ENCODE measurements at regions not wholly inside any gene's neighbourhood (a gene's known extent, or its start where the extent isn't known, plus 50 kb on each side); places are given as distances from the start of the nearest gene placed in this dataset.

- TF ChIP-seq GABPA (IDR thresholded peaks at IDR 0.05; ENCODE audit: low read depth), result no peak
- TF ChIP-seq POLR2AphosphoS5 (IDR thresholded peaks at IDR 0.05; ENCODE audit: low read depth), result no peak
- TF ChIP-seq SPI1 (IDR thresholded peaks at IDR 0.05; ENCODE audit: borderline replicate concordance, low read depth), result no peak
- TF ChIP-seq, protein P1, sequence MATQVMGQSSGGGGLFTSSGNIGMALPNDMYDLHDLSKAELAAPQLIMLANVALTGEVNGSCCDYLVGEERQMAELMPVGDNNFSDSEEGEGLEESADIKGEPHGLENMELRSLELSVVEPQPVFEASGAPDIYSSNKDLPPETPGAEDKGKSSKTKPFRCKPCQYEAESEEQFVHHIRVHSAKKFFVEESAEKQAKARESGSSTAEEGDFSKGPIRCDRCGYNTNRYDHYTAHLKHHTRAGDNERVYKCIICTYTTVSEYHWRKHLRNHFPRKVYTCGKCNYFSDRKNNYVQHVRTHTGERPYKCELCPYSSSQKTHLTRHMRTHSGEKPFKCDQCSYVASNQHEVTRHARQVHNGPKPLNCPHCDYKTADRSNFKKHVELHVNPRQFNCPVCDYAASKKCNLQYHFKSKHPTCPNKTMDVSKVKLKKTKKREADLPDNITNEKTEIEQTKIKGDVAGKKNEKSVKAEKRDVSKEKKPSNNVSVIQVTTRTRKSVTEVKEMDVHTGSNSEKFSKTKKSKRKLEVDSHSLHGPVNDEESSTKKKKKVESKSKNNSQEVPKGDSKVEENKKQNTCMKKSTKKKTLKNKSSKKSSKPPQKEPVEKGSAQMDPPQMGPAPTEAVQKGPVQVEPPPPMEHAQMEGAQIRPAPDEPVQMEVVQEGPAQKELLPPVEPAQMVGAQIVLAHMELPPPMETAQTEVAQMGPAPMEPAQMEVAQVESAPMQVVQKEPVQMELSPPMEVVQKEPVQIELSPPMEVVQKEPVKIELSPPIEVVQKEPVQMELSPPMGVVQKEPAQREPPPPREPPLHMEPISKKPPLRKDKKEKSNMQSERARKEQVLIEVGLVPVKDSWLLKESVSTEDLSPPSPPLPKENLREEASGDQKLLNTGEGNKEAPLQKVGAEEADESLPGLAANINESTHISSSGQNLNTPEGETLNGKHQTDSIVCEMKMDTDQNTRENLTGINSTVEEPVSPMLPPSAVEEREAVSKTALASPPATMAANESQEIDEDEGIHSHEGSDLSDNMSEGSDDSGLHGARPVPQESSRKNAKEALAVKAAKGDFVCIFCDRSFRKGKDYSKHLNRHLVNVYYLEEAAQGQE (IDR thresholded peaks at IDR 0.05; ENCODE audit: insufficient replicate concordance, low read depth), result no peak
- no peak for TF ChIP-seq CTCF (IDR thresholded peaks at IDR 0.05; ENCODE audit: insufficient read depth, low read length)
- H3K27ac ChIP-seq (replicated peaks), result no peak overlapping the region
- no peaks in the 10 kb centered on the region for H3K27me3 ChIP-seq (ENCODE audit: insufficient read depth, poor library complexity, severe bottlenecking)
- no peak for DNase-seq (ENCODE audit: low read depth in 1 of 2, low spot score in 1 of 2)
- no peak overlapping the region for H3K4me3 ChIP-seq (replicated peaks; ENCODE audit: insufficient read depth, low read length)
These were observed 221.2 kb upstream of the FLRT2 start for GRCh38 chr14:85308531-85309300.

- no peak for DNase-seq (ENCODE audit: low read depth in 1 of 2, low spot score in 1 of 2)
- no peaks in the 10 kb centered on the region for H3K27me3 ChIP-seq (ENCODE audit: insufficient read depth, poor library complexity, severe bottlenecking)
- TF ChIP-seq CTCF (IDR thresholded peaks at IDR 0.05; ENCODE audit: insufficient read depth, low read length) (no peak), POLR2AphosphoS5 (IDR thresholded peaks at IDR 0.05; ENCODE audit: low read depth) (no peak), SPI1 (IDR thresholded peaks at IDR 0.05; ENCODE audit: borderline replicate concordance, low read depth) (no peak), GABPA (IDR thresholded peaks at IDR 0.05; ENCODE audit: low read depth) (no peak)
- TF ChIP-seq, protein P1 (IDR thresholded peaks at IDR 0.05; ENCODE audit: insufficient replicate concordance, low read depth), result no peak
- H3K27ac ChIP-seq (replicated peaks), result no peak overlapping the region
- no peak overlapping the region for H3K4me3 ChIP-seq (replicated peaks; ENCODE audit: insufficient read depth, low read length)
These were observed 219.3 kb upstream of the FLRT2 start for GRCh38 chr14:85310491-85311272.

DNA sequence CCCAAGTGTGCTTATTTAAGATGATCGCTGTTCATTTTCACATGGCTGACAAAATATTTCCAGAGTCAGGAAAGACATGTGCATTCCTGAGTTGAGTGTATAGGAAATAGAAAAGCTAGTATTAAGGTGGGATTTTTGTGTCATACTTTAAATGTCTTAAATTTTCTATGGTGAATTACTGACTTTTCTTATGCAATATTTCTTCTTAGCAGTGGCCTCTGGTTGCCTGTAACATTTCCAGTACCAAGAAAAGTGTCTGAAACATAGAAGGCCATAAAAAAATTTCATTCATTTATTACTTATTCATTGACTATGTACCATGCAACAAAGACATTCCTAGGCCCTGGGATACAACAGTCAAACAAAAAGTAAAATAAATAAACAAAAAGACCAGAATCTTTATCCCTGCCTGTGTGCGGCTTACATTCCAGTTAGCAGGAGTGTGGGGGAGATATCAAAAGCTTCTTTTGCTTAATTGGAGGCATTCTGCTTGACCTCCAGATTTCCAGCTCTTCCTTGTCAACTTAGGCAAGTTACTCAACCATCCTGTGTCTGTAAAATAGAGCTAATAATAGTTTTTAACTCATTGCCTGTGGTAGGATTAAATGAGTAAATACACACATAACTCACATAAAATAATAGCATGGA, 216.3 kb upstream of the FLRT2 start:
- no peak for TF ChIP-seq CTCF (IDR thresholded peaks at IDR 0.05; ENCODE audit: insufficient read depth, low read length)
- TF ChIP-seq POLR2AphosphoS5 (IDR thresholded peaks at IDR 0.05; ENCODE audit: low read depth), result no peak
- TF ChIP-seq, protein P1 (IDR thresholded peaks at IDR 0.05; ENCODE audit: insufficient replicate concordance, low read depth), result no peak
- TF ChIP-seq SPI1 (IDR thresholded peaks at IDR 0.05; ENCODE audit: borderline replicate concordance, low read depth), result no peak
- TF ChIP-seq GABPA (IDR thresholded peaks at IDR 0.05; ENCODE audit: low read depth), result no peak
- H3K4me3 ChIP-seq (replicated peaks; ENCODE audit: insufficient read depth, low read length), result no peak overlapping the region
- no peak for DNase-seq (ENCODE audit: low read depth in 1 of 2, low spot score in 1 of 2)
- no peaks in the 10 kb centered on the region for H3K27me3 ChIP-seq (ENCODE audit: insufficient read depth, poor library complexity, severe bottlenecking)
- H3K27ac ChIP-seq (replicated peaks), result no peak overlapping the region
